Cerebellar cortex (tissue), 1 donor: ENCODE measurements at regions not wholly inside any gene's neighbourhood (a gene's known extent, or its start where the extent isn't known, plus 50 kb on each side); places are given as distances from the start of the nearest gene placed in this dataset.

ENCODE experiments used
- DNase-seq: peaks from one replicate; pipeline ENCODE4 v3.0.0-alpha.2; 2015; ENCODE audit warnings: low spot score

DNA sequence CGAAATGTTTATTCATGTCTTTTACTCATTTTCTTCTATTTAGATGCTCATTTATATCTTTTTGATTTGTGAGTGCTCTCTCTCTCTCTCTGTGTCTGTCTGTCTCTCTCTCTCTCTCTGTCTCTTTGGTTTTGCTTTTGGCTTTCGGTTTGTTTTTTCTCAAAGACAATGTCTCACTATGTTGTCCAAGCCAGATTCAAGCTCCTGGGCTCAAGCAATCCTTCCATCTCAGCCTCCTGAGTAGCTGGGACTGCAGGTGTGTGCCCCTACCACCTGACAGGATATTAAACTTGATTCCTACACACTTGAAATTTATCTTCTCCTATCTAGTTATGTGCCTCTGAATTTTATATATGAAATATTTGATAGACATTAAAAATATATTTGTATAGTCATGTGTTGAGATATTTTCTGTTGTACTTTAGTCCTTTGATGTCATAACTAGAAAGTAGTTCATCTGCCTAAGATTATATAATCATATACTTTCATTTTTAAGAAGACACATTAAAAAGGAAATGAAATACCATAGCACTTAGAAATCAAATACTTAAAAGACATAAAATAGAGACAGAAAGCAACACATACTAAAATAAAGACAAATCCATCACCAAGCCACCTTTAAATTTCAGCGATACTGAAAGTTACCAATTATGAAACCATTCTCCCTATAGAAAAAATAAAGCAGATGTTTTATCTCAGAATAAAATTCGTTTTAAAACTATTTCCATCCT, 68.1 kb upstream of the SFMBT2 start:
- no peak for DNase-seq

DNA sequence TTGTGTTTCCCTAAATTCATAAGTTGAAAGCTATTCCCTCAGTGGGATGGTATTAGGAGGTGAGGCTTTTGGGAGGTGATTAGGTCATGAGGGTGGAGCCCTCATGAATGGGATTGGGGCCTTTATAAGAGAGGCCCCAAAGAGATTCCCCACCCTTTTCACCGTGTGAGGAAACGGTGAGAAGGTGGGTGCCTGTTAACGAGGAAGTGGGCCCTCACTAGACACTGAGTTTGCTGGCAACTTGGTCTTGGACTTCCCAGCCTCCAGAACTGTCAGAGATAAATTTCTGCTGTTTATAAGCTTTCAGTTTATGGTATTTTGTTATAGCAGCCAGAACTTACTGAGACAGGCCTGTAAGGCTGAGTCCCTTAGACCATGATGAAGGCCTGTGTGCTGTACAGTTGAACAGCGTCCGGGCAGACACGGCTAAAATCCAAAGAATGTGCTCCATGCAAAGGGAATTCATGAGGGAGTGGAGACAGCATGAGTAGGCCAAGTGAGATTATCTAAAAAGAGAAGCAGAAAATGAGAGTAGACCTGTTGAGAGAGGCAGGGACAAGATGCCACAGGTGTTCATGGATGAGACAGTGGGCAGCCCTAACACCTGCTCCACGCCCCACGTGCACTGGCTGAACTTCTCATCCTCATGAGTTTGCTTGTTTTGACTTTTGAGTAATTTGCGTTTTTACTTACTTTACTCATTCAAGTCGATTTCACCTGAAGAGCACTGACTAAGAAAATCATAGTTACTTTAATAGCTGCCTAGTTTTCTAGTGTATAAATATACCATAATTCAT, 66.9 kb upstream of the SFMBT2 start:
- no peak for DNase-seq

GRCh38 chr10:7475939-7476338, 65.1 kb upstream of the SFMBT2 start:
- DNase-seq: no peak

- peak; percentile 11 for DNase-seq
These were observed 64.4 kb upstream of the SFMBT2 start for GRCh38 chr10:7475046-7475911.

GRCh38 chr10:7474388-7474787, 63.6 kb upstream of the SFMBT2 start:
- DNase-seq: no peak

DNA sequence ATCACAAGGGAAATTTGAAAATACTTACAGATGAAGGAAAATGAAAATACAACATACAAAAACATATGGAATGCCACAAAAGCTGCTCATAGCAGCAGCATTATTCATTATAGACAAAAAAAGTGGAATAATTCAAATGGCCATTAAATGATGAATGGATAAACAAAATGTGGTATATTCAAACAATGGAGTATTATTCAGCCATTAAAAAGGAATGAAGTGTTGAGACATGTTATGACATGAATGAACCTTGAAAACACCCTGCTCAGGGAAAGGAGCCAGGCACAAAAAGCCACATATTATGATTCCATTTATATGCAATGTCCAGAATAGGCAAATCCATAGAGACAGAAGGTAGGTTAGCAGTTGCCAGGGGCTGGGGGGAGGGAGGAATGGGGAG, 62.6 kb upstream of the SFMBT2 start:
- no peak for DNase-seq

- no peak for DNase-seq
These were observed 61.0 kb upstream of the SFMBT2 start for GRCh38 chr10:7471720-7472367.

DNA sequence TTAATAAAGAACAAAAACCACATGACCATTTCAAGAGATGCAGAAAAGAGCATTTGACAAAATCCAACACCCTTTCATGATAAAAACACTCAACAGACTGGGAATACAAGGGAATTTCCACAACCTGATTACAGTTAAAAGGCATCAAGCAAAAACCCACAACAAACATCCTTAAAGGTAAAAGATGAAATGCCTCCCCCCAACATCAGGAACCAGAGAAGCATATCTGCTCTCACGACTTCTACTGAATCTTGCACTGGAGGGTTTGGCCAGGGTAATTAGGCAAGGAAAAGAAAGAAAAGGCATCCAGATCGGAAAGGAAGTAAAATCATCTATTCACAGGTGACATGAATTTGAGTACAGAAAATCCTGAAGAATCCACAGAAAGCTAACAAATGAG, 59.5 kb upstream of the SFMBT2 start:
- DNase-seq: no peak

GRCh38 chr10:7467031-7467667, 56.3 kb upstream of the SFMBT2 start:
- DNase-seq: no peak

- no peak for DNase-seq
These were observed 53.9 kb upstream of the SFMBT2 start for GRCh38 chr10:7464691-7465090.
